ENCODE measurements at regions not wholly inside any gene's neighbourhood (a gene's known extent, or its start where the extent isn't known, plus 50 kb on each side); places are given as distances from the start of the nearest gene placed in this dataset.

DNA sequence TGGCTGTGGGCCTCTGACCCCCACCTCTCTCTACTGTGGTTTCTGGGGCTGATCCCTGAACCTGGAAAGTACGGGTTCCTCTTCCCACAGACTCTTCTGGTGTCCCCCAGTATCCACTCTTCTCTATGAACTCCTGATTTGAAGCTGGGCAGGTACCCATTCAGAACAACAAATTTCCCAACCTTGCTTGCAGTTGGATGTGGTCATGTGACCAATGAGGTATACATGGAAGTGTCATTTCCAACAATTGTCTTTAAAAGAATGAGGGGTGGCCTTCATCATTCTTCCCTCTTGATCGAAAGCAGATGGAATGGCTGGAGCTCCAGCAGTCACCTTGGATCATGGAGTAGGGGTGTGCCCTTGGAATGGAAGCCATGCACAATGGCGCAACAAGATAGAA lies 128.0 kb upstream of the MLN start:
- H3K4me3 ChIP-seq (ENCODE audit: low read depth, low read length): no peak overlapping the region
- TF ChIP-seq, protein P1, sequence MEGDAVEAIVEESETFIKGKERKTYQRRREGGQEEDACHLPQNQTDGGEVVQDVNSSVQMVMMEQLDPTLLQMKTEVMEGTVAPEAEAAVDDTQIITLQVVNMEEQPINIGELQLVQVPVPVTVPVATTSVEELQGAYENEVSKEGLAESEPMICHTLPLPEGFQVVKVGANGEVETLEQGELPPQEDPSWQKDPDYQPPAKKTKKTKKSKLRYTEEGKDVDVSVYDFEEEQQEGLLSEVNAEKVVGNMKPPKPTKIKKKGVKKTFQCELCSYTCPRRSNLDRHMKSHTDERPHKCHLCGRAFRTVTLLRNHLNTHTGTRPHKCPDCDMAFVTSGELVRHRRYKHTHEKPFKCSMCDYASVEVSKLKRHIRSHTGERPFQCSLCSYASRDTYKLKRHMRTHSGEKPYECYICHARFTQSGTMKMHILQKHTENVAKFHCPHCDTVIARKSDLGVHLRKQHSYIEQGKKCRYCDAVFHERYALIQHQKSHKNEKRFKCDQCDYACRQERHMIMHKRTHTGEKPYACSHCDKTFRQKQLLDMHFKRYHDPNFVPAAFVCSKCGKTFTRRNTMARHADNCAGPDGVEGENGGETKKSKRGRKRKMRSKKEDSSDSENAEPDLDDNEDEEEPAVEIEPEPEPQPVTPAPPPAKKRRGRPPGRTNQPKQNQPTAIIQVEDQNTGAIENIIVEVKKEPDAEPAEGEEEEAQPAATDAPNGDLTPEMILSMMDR (IDR thresholded peaks at IDR 0.05; ENCODE audit: borderline replicate concordance, insufficient read depth, low read depth, low read length): no peak

DNA sequence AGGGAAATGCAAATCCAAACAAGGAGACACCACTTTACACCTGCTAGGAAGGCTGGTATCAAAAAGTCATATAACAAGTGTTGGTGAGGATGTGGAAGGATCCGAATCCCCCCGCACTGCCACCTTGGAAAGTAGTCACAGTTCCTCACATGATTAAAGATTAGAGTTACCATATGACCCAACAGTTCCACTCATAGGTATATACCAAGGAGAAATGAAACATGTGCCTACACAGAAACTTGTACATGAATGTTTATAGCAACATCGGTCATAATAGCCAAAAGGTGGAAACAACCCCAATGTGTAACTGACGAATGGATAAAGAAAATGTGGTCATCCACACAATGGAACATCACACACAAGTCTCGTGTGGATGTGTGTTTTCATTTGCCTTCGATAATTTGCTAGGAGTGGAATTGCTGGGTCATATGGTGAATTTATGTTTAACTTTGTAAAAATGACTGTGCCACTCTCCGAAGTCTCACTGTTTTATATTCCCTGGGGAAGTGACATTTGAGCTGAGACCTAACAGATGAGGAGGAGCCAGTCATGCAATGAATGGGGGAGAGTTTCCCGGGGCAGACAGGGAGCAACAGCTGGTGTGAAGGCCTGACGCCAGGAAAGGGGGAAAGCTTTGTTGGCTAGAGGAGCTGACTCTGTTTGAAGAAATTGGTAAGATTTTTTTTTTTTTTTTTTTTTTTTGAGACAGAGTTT lies 125.9 kb upstream of the MLN start:
- no peak overlapping the region for H3K4me3 ChIP-seq (ENCODE audit: low read depth, low read length)
- TF ChIP-seq, protein P1 (IDR thresholded peaks at IDR 0.05; ENCODE audit: borderline replicate concordance, insufficient read depth, low read depth, low read length): no peak

DNA sequence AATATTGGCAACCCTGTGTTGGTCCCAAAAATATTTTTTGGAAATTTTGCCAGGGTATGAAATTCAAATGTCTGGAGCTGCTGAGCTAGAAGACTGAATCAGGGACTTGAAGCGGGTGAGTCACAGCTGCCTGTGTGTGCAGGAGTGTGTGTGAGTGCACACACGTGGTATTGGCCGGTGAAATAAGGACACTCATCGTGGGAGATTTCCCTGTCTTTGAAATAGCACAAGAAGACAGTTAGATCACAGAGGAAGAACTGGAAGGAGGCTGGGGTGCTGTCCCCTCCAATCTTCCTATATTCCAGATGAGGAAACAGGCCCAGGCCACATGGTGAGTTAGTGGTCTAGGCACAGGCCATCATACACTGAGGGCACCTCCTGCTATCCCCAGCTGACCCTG lies 123.8 kb upstream of the MLN start:
- TF ChIP-seq, protein P1 (IDR thresholded peaks at IDR 0.05; ENCODE audit: borderline replicate concordance, insufficient read depth, low read depth, low read length): no peak
- H3K4me3 ChIP-seq (ENCODE audit: low read depth, low read length): no peak overlapping the region

DNA sequence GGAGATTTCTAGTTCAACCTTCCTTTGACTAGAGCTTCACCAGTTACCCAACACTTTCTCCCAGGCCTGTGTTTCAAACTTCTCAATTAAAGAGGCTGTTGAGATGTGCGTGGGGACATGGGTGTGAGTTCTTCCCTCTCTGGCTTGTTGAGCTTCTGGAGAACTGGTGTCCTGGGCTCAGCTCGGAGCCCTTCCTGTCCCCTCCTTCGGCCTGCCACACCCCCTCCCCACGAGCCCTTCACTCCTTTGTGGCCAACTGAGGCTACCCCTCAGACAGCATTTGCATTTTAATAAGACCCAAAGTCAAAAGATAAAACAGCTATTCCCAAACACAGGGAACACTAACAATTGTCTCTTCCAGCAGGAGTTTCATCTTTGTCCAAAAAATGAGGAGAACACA lies 123.3 kb upstream of the MLN start:
- TF ChIP-seq, protein P1 (IDR thresholded peaks at IDR 0.05; ENCODE audit: borderline replicate concordance, insufficient read depth, low read depth, low read length): no peak
- no peak overlapping the region for H3K4me3 ChIP-seq (ENCODE audit: low read depth, low read length)

DNA sequence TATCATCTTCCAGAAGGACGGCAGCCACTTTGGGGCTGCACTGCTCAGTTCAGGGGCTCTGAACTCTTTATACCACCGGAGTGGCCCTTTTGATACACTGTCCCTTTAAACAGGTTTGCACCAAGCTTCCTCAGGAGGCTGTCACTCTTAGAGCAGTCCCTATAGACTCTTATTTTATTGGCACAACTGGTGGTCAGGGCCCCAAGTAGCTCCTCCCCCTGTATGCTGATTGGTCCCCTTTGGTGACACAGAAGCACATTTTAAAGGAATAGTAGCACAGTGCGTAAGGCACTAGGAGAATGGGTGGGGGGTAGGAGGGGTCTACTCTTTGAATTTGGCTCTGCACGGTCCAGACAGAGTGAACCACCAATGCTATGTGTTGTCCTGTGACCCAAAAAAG lies 122.6 kb upstream of the MLN start:
- TF ChIP-seq, protein P1 (IDR thresholded peaks at IDR 0.05; ENCODE audit: borderline replicate concordance, insufficient read depth, low read depth, low read length): no peak
- H3K4me3 ChIP-seq (ENCODE audit: low read depth, low read length): no peak overlapping the region

DNA sequence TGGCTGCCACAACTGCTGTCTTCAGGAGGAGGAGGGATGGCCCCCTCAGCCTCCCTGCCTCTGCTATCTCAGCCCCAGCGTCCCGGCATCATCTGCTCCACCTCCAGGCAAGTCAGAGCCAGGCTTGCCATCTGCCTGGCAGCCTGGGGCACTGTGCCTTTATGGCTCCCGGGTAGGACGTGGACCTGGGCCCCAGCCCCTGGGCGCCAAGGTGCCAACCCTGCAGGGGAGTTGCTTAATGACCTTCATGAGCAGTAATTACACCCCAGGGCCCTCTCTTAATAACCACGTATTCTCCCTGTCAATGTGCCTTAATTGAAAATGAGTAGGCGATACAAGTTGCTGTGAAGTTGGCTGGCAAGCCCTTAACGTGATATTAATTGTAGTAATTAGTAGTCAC lies 122.1 kb upstream of the MLN start:
- TF ChIP-seq, protein P1 (IDR thresholded peaks at IDR 0.05; ENCODE audit: borderline replicate concordance, insufficient read depth, low read depth, low read length): no peak

DNA sequence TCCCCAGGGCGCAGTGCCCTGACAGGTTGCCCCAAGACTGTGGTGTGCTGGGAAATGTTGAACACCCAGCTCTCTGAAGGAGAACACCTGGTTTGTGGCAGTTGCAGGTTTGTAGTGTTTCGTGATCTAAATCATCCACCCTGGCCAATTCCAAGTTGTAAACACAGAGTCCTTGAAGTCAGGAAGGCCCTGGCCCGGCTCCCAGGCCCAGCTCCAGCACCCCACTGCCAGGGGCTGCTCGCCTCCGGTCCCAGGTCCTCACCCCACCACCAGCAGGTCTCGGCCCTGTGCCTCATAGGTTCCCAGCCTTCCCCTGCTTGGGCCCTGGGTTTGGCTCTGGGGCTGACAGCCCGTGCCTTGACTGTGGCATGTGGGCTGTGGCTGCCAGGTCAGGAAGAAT lies 121.4 kb upstream of the MLN start:
- TF ChIP-seq, protein P1 (IDR thresholded peaks at IDR 0.05; ENCODE audit: borderline replicate concordance, insufficient read depth, low read depth, low read length): no peak
- H3K4me3 ChIP-seq (ENCODE audit: low read depth, low read length): no peak overlapping the region

More for the DNA sequence above, 122.1 kb upstream of the MLN start:
- H3K4me3 ChIP-seq (ENCODE audit: low read depth, low read length): no peak overlapping the region

All from GM12875 (cell line).